Neural cell (in vitro differentiated cells): ENCODE measurements at regions not wholly inside any gene's neighbourhood (a gene's known extent, or its start where the extent isn't known, plus 50 kb on each side); places are given as distances from the start of the nearest gene placed in this dataset.

Experiments
- H2AFZ ChIP-seq: fragments of 200-600, 300-800 bp; sonication (generic), shearing (Covaris generic); 2 replicates; pipeline ENCODE4 v1.6.0; 2014; ENCODE audit warnings: low read depth, mild to moderate bottlenecking, antibody characterized with exemption, low read length, moderate library complexity
- H3F3A ChIP-seq: fragments of 200-600 bp; shearing (Covaris generic); 2 replicates; pipeline ENCODE4 v1.6.1; 2016; ENCODE audit warnings: mild to moderate bottlenecking, moderate library complexity, mixed read lengths, antibody characterized with exemption, low read length; ENCODE audit not compliant: insufficient read depth, poor library complexity, severe bottlenecking
- H3K27ac ChIP-seq: fragments of 200-600, 300-800 bp; sonication (generic), shearing (Covaris generic); 2 replicates; pipeline ENCODE4 v1.5.1; 2014; ENCODE audit warnings: mild to moderate bottlenecking, low read length, moderate library complexity
- H3K27me3 ChIP-seq: fragments of 300-800, 200-600 bp; sonication (generic), shearing (Covaris generic); 2 replicates; pipeline ENCODE4 v1.6.0; 2014; ENCODE audit warnings: mild to moderate bottlenecking, low read depth, low read length, moderate library complexity; ENCODE audit not compliant: insufficient read depth
- H3K36me3 ChIP-seq: fragments of 300-800, 200-600 bp; sonication (generic), shearing (Covaris generic); 2 replicates; pipeline ENCODE4 v1.5.1; 2014; ENCODE audit warnings: mild to moderate bottlenecking, antibody characterized with exemption, low read length, moderate library complexity; ENCODE audit not compliant: insufficient read depth
- H3K4me2 ChIP-seq: fragments of 300-800, 200-600 bp; sonication (generic), shearing (Covaris generic); 2 replicates; pipeline ENCODE4 v1.6.0; 2014; ENCODE audit warnings: mild to moderate bottlenecking, low read length
- H3K4me3 ChIP-seq: fragments of 300-800, 200-600 bp; sonication (generic), shearing (Covaris generic); 2 replicates; pipeline ENCODE4 v1.5.1; 2014; ENCODE audit warnings: mild to moderate bottlenecking, low read length, moderate library complexity
- H3K79me2 ChIP-seq: fragments of 200-600 bp; shearing (Covaris generic); replicated peaks from 2 replicates; pipeline ENCODE4 v1.6.0; 2014; ENCODE audit warnings: mild to moderate bottlenecking, low read length, moderate library complexity; ENCODE audit not compliant: insufficient read depth
- H3K9ac ChIP-seq: fragments of 300-800, 200-600 bp; sonication (generic), shearing (Covaris generic); 2 replicates; pipeline ENCODE4 v1.6.1; 2016; ENCODE audit warnings: mild to moderate bottlenecking, low read length, mixed read lengths
- H3K9me2 ChIP-seq: fragments of 200-600 bp; shearing (Covaris generic); 2 replicates; pipeline ENCODE4 v1.6.1; 2016; ENCODE audit warnings: mild to moderate bottlenecking, low read length, mixed read lengths; ENCODE audit not compliant: insufficient read depth
- H3K9me3 ChIP-seq: fragments of 200-600, 300-800 bp; sonication (generic), shearing (Covaris generic); 2 replicates; pipeline ENCODE4 v1.6.1; 2016; ENCODE audit warnings: mild to moderate bottlenecking, mixed run types, low read length, moderate library complexity, mixed read lengths
- H4K20me1 ChIP-seq: fragments of 200-600 bp; shearing (Covaris generic); 2 replicates; pipeline ENCODE4 v1.6.1; 2016; ENCODE audit warnings: mild to moderate bottlenecking, mixed run types; ENCODE audit not compliant: insufficient read depth
- EP300 ChIP-seq: fragments of 450-650 bp; conservative IDR thresholded peaks from 2 replicates; pipeline ENCODE4 v1.6.1; 2014; ENCODE audit warnings: antibody characterized with exemption, mild to moderate bottlenecking, moderate library complexity; ENCODE audit not compliant: poor library complexity, severe bottlenecking
- EZH2 ChIP-seq: fragments of 200-600, 300-800 bp; shearing (Covaris generic), sonication (generic); IDR thresholded peaks from 2 replicates; pipeline ENCODE4 v1.6.1; 2014; ENCODE audit warnings: antibody characterized with exemption, low read length, borderline replicate concordance, mild to moderate bottlenecking; ENCODE audit not compliant: insufficient read depth, poor library complexity, severe bottlenecking
- MXI1 ChIP-seq: fragments of 450-650 bp; conservative IDR thresholded peaks from 2 replicates; pipeline ENCODE4 v1.6.1; 2014; ENCODE audit warnings: antibody characterized with exemption, mild to moderate bottlenecking; ENCODE audit not compliant: poor library complexity, severe bottlenecking
- POLR2AphosphoS5 ChIP-seq: IDR thresholded peaks from 2 replicates; pipeline ENCODE4 v1.6.1; 2012
- RAD21 ChIP-seq: fragments of 450-650 bp; conservative IDR thresholded peaks from 2 replicates; pipeline ENCODE4 v1.6.1; 2014; ENCODE audit warnings: antibody characterized with exemption, mild to moderate bottlenecking, moderate library complexity
- SMC3 ChIP-seq: fragments of 450-650 bp; conservative IDR thresholded peaks from 2 replicates; pipeline ENCODE4 v1.6.1; 2014; ENCODE audit warnings: antibody characterized with exemption, mild to moderate bottlenecking, moderate library complexity; ENCODE audit not compliant: poor library complexity
- TAF1 ChIP-seq: IDR thresholded peaks from 2 replicates; pipeline ENCODE4 v1.6.1; 2012; ENCODE audit warnings: low read depth
- TF ChIP-seq, protein P1 (sequence below): IDR thresholded peaks from 2 replicates; pipeline ENCODE4 v1.6.1; 2012; ENCODE audit warnings: borderline replicate concordance
- TF ChIP-seq, protein P2 (sequence below): fragments of 450-650 bp; IDR thresholded peaks from 2 replicates; pipeline ENCODE4 v1.5.1; 2014; ENCODE audit warnings: antibody characterized with exemption, mild to moderate bottlenecking, moderate library complexity; ENCODE audit not compliant: poor library complexity, severe bottlenecking

DNA sequence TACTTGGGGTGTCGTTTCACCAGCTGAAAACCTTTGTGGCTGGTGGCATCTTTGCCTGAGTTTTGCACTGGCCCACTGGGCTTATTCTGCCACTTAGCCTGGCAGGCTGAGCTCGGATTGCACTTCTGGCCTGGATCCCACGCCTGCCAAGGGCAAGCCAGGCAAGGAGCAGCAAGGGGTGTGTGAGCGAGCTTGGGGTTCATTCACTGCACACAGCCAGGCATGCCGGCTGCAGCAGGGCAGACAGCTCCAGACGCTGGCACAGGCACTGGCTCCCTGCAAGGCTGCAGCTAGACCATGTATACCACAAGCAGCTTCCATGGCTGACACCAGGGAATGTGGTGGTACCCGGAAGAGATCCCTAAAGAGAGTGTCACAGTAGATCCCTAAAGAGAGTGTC lies 476.3 kb downstream of the EPHA5 start:
- no peak overlapping the region for H2AFZ ChIP-seq
- no peak overlapping the region for H3K4me3 ChIP-seq
- no peak overlapping the region for H3K9ac ChIP-seq
- H3K79me2 ChIP-seq = no peaks in the 10 kb centered on the region
- H3K9me2 ChIP-seq = no peaks in the 10 kb centered on the region
- H3K27ac ChIP-seq = no peak overlapping the region
- TF ChIP-seq EP300 (no peak), TAF1 (no peak), EZH2 (no peak), MXI1 (no peak), RAD21 (no peak), POLR2AphosphoS5 (no peak), SMC3 (no peak)
- TF ChIP-seq, protein P1, sequence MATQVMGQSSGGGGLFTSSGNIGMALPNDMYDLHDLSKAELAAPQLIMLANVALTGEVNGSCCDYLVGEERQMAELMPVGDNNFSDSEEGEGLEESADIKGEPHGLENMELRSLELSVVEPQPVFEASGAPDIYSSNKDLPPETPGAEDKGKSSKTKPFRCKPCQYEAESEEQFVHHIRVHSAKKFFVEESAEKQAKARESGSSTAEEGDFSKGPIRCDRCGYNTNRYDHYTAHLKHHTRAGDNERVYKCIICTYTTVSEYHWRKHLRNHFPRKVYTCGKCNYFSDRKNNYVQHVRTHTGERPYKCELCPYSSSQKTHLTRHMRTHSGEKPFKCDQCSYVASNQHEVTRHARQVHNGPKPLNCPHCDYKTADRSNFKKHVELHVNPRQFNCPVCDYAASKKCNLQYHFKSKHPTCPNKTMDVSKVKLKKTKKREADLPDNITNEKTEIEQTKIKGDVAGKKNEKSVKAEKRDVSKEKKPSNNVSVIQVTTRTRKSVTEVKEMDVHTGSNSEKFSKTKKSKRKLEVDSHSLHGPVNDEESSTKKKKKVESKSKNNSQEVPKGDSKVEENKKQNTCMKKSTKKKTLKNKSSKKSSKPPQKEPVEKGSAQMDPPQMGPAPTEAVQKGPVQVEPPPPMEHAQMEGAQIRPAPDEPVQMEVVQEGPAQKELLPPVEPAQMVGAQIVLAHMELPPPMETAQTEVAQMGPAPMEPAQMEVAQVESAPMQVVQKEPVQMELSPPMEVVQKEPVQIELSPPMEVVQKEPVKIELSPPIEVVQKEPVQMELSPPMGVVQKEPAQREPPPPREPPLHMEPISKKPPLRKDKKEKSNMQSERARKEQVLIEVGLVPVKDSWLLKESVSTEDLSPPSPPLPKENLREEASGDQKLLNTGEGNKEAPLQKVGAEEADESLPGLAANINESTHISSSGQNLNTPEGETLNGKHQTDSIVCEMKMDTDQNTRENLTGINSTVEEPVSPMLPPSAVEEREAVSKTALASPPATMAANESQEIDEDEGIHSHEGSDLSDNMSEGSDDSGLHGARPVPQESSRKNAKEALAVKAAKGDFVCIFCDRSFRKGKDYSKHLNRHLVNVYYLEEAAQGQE = no peak
- TF ChIP-seq, protein P2, sequence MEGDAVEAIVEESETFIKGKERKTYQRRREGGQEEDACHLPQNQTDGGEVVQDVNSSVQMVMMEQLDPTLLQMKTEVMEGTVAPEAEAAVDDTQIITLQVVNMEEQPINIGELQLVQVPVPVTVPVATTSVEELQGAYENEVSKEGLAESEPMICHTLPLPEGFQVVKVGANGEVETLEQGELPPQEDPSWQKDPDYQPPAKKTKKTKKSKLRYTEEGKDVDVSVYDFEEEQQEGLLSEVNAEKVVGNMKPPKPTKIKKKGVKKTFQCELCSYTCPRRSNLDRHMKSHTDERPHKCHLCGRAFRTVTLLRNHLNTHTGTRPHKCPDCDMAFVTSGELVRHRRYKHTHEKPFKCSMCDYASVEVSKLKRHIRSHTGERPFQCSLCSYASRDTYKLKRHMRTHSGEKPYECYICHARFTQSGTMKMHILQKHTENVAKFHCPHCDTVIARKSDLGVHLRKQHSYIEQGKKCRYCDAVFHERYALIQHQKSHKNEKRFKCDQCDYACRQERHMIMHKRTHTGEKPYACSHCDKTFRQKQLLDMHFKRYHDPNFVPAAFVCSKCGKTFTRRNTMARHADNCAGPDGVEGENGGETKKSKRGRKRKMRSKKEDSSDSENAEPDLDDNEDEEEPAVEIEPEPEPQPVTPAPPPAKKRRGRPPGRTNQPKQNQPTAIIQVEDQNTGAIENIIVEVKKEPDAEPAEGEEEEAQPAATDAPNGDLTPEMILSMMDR = no peak
- no peaks in the 10 kb centered on the region for H4K20me1 ChIP-seq
- H3K27me3 ChIP-seq = no peaks in the 10 kb centered on the region
- no peaks in the 10 kb centered on the region for H3K9me3 ChIP-seq
- no peaks in the 10 kb centered on the region for H3K36me3 ChIP-seq
- H3F3A ChIP-seq = no peaks in the 10 kb centered on the region
- H3K4me2 ChIP-seq = no peak overlapping the region

DNA sequence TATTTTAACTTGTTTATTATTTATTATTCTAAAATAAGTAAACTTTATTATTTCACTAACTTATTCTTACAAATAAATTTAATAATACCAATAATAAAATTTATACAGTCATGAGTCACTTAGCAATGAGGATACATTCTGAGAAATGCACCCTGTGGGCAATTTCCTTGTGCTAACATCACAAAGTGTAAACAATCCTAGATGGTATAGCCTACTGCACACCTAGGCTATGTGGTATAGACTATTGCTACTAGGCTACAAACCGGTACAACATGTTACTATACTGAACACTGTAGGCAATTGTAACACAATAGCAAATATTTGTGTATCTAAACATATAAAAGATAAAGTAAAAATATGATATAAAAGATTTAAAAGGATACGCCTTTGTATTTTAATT lies 479.5 kb downstream of the EPHA5 start:
- Histone ChIP-seq H3K4me3 (no peak overlapping the region), H3K36me3 (no peaks in the 10 kb centered on the region), H3K79me2 (no peaks in the 10 kb centered on the region), H3K9me2 (no peaks in the 10 kb centered on the region), H3K27me3 (no peaks in the 10 kb centered on the region), H2AFZ (no peak overlapping the region), H4K20me1 (no peaks in the 10 kb centered on the region), H3K27ac (no peak overlapping the region), H3K9me3 (no peaks in the 10 kb centered on the region), H3K9ac (no peak overlapping the region), H3K4me2 (no peak overlapping the region), H3F3A (no peaks in the 10 kb centered on the region)
- TF ChIP-seq EZH2 (no peak), TAF1 (no peak)

DNA sequence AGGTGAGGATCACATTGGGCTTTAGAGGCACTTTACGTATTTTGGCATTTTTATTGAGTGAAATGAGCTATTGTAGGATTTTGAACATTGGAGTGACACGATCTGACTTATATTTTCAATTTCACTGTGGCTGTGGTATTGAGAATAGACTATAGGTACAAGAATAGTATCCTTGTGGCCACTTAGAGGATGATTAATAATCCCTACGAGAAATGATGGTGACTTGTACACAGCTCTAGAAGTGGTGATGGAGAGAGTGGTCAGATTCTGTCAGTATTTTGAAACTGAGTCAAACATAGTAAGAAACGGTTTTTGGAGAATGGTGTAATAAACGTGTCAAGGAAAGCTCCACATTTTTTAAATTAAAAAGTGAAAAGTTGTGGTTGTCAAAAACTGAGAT lies 494.7 kb downstream of the EPHA5 start:
- H3K4me2 ChIP-seq = no peak overlapping the region
- H3K9ac ChIP-seq = no peak overlapping the region
- no peaks in the 10 kb centered on the region for H3K27me3 ChIP-seq
- H3K9me3 ChIP-seq = no peaks in the 10 kb centered on the region
- H4K20me1 ChIP-seq = no peaks in the 10 kb centered on the region
- no peaks in the 10 kb centered on the region for H3K9me2 ChIP-seq
- no peaks in the 10 kb centered on the region for H3K36me3 ChIP-seq
- no peak overlapping the region for H3K27ac ChIP-seq
- H2AFZ ChIP-seq = no peak overlapping the region
- TF ChIP-seq EP300 (no peak), RAD21 (no peak)
- H3K4me3 ChIP-seq = no peak overlapping the region
- H3F3A ChIP-seq = no peaks in the 10 kb centered on the region
- no peaks in the 10 kb centered on the region for H3K79me2 ChIP-seq
